ENCODE measurements at regions not wholly inside any gene's neighbourhood (a gene's known extent, or its start where the extent isn't known, plus 50 kb on each side); places are given as distances from the start of the nearest gene placed in this dataset.

- DNase-seq (no peak), ATAC-seq (no peak)
- no peak for TF ChIP-seq CTCF (IDR thresholded peaks at IDR 0.05)
- no peak overlapping the region for H3K4me3 ChIP-seq
- no peaks in the 10 kb centered on the region for H3K27me3 ChIP-seq (ENCODE audit: low read depth)
- H3K36me3 ChIP-seq = no peaks in the 10 kb centered on the region
- no peaks in the 10 kb centered on the region for H3K4me1 ChIP-seq
- H3K9me3 ChIP-seq = no peaks in the 10 kb centered on the region
- intact Hi-C loops (cut with DNase I) = no loop called here
- no peak overlapping the region for H3K27ac ChIP-seq
Measured at GRCh38 chr20:19021406-19022117, 190.9 kb upstream of the SLC24A3 start.

DNA sequence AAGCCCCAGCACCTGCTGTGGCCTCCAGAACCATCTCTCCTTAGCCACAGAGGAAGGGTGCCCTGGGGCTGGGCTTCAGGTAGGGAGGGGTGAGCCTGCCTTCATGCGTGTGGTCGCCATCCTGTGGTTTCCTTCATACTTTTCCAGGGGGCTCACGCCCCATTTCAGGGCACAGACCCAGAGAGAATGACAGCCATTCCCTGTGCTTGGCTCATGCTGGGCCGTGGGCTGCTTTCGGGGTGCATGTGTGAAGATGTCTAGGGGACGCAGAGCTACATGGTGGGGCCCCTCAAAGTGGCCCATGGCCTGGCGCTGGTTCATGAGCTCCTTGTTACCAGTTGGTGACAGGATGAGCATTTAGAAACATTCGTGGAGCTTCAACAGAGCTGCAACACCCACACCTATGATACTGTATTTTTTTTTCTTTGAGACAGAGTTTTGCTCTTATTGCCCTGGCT is 190.3 kb upstream of the SLC24A3 start:
- Histone ChIP-seq H3K27ac (no peak overlapping the region), H3K27me3 (ENCODE audit: low read depth) (no peaks in the 10 kb centered on the region), H3K36me3 (no peaks in the 10 kb centered on the region), H3K9me3 (no peaks in the 10 kb centered on the region), H3K4me3 (no peak overlapping the region), H3K4me1 (no peaks in the 10 kb centered on the region)
- no peak for ATAC-seq
- intact Hi-C loops (cut with DNase I) = no loop called here
- no peak for DNase-seq
- TF ChIP-seq CTCF (IDR thresholded peaks at IDR 0.05) = no peak

DNA sequence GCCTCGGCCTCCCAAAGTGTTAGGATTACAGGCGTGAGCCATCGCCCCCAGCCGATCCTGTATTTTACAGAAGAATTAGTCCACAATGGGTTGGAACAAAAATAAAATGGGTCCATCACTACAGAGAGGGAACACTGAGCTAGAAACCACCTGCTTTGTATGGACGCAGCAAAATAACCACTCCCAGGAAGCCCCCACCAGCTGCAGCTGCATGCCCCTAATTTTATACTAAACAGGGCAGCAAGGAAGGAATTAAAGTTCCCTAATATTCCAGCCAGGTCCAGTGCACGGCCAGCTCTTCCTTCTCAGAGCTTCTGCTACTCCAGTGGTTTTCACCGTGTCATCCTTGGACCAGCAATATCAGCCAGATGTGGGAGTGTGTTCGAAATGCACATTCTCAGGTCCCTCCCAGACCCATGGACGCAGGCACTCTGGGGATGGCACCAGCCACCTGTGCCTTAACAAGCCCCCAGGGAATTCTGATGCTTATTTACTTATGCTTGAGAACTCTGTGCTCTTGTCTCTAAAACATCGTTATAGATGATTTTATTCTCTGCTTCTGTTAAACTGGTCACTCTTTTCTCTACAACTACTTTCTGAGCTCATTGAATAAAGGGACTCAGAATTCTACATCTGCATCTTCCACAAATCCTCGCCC is 189.5 kb upstream of the SLC24A3 start:
- Histone ChIP-seq H3K27me3 (ENCODE audit: low read depth) (no peaks in the 10 kb centered on the region), H3K9me3 (no peaks in the 10 kb centered on the region), H3K36me3 (no peaks in the 10 kb centered on the region), H3K4me1 (no peaks in the 10 kb centered on the region), H3K4me3 (no peak overlapping the region), H3K27ac (no peak overlapping the region)
- TF ChIP-seq CTCF (IDR thresholded peaks at IDR 0.05) = no peak
- ATAC-seq (no peak), DNase-seq (no peak)
- intact Hi-C loops (cut with DNase I) = no loop called here

GRCh38 chr20:19024296-19025035 is 188.0 kb upstream of the SLC24A3 start:
- H3K4me1 ChIP-seq = no peaks in the 10 kb centered on the region
- H3K27me3 ChIP-seq (ENCODE audit: low read depth) = no peaks in the 10 kb centered on the region
- H3K9me3 ChIP-seq = peaks cover 3% of the 10 kb centered on the region
- intact Hi-C loops (cut with DNase I) = no loop called here
- no peaks in the 10 kb centered on the region for H3K36me3 ChIP-seq
- DNase-seq (no peak), ATAC-seq (no peak)
- H3K4me3 ChIP-seq = no peak overlapping the region
- TF ChIP-seq CTCF (IDR thresholded peaks at IDR 0.05) = no peak
- no peak overlapping the region for H3K27ac ChIP-seq

- ATAC-seq (no peak), DNase-seq (no peak)
- TF ChIP-seq CTCF (IDR thresholded peaks at IDR 0.05) = no peak
- Histone ChIP-seq H3K36me3 (no peaks in the 10 kb centered on the region), H3K9me3 (peaks cover 3% of the 10 kb centered on the region), H3K4me1 (no peaks in the 10 kb centered on the region), H3K4me3 (no peak overlapping the region), H3K27me3 (ENCODE audit: low read depth) (no peaks in the 10 kb centered on the region), H3K27ac (no peak overlapping the region)
- intact Hi-C loops (cut with DNase I) = no loop called here
Measured at GRCh38 chr20:19025430-19026120, 186.9 kb upstream of the SLC24A3 start.
